ENCODE measurements at regions not wholly inside any gene's neighbourhood (a gene's known extent, or its start where the extent isn't known, plus 50 kb on each side); places are given as distances from the start of the nearest gene placed in this dataset.
"Not testable (repeated sequence)": the region's sequence is repeated elsewhere in the genome, so short reads cannot be mapped to it uniquely, and the experiment has no call there.

- TF ChIP-seq CHD1 (IDR thresholded peaks at IDR 0.05; ENCODE audit: low read depth, low read length); EZH2 (IDR thresholded peaks at IDR 0.05; ENCODE audit: borderline replicate concordance, control insufficient read depth, low read depth, low read length); SIN3A (IDR thresholded peaks at IDR 0.05; ENCODE audit: low read depth, low read length); CTCF (IDR thresholded peaks at IDR 0.05 in 2 of 3, conservative IDR thresholded peaks at IDR 0.05 in 1 of 3; ENCODE audit: control insufficient read depth in 2 of 3, extremely low read depth in 1 of 3, insufficient read depth in 1 of 3, low read depth in 3 of 3, low read length in 3 of 3); USF2 (IDR thresholded peaks at IDR 0.05; ENCODE audit: borderline replicate concordance, low read depth, low read length); DPF2 (IDR thresholded peaks at IDR 0.05): not testable (repeated sequence)
- TF ChIP-seq, protein P1, sequence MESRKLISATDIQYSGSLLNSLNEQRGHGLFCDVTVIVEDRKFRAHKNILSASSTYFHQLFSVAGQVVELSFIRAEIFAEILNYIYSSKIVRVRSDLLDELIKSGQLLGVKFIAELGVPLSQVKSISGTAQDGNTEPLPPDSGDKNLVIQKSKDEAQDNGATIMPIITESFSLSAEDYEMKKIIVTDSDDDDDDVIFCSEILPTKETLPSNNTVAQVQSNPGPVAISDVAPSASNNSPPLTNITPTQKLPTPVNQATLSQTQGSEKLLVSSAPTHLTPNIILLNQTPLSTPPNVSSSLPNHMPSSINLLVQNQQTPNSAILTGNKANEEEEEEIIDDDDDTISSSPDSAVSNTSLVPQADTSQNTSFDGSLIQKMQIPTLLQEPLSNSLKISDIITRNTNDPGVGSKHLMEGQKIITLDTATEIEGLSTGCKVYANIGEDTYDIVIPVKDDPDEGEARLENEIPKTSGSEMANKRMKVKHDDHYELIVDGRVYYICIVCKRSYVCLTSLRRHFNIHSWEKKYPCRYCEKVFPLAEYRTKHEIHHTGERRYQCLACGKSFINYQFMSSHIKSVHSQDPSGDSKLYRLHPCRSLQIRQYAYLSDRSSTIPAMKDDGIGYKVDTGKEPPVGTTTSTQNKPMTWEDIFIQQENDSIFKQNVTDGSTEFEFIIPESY (IDR thresholded peaks at IDR 0.05) = not testable (repeated sequence)
- TF ChIP-seq, protein P2, sequence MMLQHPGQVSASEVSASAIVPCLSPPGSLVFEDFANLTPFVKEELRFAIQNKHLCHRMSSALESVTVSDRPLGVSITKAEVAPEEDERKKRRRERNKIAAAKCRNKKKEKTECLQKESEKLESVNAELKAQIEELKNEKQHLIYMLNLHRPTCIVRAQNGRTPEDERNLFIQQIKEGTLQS (IDR thresholded peaks at IDR 0.05; ENCODE audit: borderline replicate concordance, extremely low read depth, low read depth, low read length) = not testable (repeated sequence)
- TF ChIP-seq, protein P3, sequence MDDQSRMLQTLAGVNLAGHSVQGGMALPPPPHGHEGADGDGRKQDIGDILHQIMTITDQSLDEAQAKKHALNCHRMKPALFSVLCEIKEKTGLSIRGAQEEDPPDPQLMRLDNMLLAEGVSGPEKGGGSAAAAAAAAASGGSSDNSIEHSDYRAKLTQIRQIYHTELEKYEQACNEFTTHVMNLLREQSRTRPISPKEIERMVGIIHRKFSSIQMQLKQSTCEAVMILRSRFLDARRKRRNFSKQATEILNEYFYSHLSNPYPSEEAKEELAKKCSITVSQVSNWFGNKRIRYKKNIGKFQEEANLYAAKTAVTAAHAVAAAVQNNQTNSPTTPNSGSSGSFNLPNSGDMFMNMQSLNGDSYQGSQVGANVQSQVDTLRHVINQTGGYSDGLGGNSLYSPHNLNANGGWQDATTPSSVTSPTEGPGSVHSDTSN (IDR thresholded peaks at IDR 0.05; ENCODE audit: insufficient replicate concordance, low read depth, low read length) = not testable (repeated sequence)
These were observed 131.5 kb upstream of the FAR2 start for GRCh38 chr12:29017532-29017931.
